ENCODE measurements at regions not wholly inside any gene's neighbourhood (a gene's known extent, or its start where the extent isn't known, plus 50 kb on each side); places are given as distances from the start of the nearest gene placed in this dataset.

- no peak overlapping the region for H3K9ac ChIP-seq (ENCODE audit: low read length in 3 of 3)
- FAIRE-seq, result no peak
- TF ChIP-seq CTCF (IDR thresholded peaks at IDR 0.05; ENCODE audit: borderline replicate concordance, extremely low read depth, insufficient read depth), result no peak
Measured at GRCh38 chr2:17191223-17191622, 327.0 kb downstream of the RAD51AP2 start.

GRCh38 chr2:17190527-17190926, 327.7 kb downstream of the RAD51AP2 start:
- Histone ChIP-seq H3K9ac (ENCODE audit: low read length in 3 of 3) (no peak overlapping the region), H3K27me3 (ENCODE audit: control insufficient read depth, insufficient read depth, low read length) (no peaks in the 10 kb centered on the region), H3K27ac (ENCODE audit: low read depth in 2 of 2, low read length in 2 of 2) (no peak overlapping the region), H3K4me3 (ENCODE audit: low read length in 3 of 3) (no peak overlapping the region), H3K36me3 (ENCODE audit: control insufficient read depth in 2 of 3, insufficient read depth in 3 of 3, low read length in 3 of 3) (no peaks in the 10 kb centered on the region), H3K4me1 (ENCODE audit: control insufficient read depth in 2 of 3, insufficient read depth in 2 of 3, low read depth in 1 of 3, low read length in 3 of 3) (no peaks in the 10 kb centered on the region), H3K9me3 (ENCODE audit: control insufficient read depth in 2 of 3, insufficient read depth in 1 of 3, low read length in 3 of 3) (no peaks in the 10 kb centered on the region)
- FAIRE-seq (no peak), DNase-seq (no peak)
- intact Hi-C loops (cut with DNase I), result no loop called here
- TF ChIP-seq CTCF (IDR thresholded peaks at IDR 0.05; ENCODE audit: borderline replicate concordance, extremely low read depth, insufficient read depth), result no peak

More at GRCh38 chr2:17191223-17191622, 327.0 kb downstream of the RAD51AP2 start:
- Histone ChIP-seq H3K27me3 (ENCODE audit: control insufficient read depth, insufficient read depth, low read length) (no peaks in the 10 kb centered on the region), H3K9me3 (ENCODE audit: control insufficient read depth in 2 of 3, insufficient read depth in 1 of 3, low read length in 3 of 3) (no peaks in the 10 kb centered on the region), H3K4me3 (ENCODE audit: low read length in 3 of 3) (no peak overlapping the region), H3K4me1 (ENCODE audit: control insufficient read depth in 2 of 3, insufficient read depth in 2 of 3, low read depth in 1 of 3, low read length in 3 of 3) (no peaks in the 10 kb centered on the region), H3K27ac (ENCODE audit: low read depth in 2 of 2, low read length in 2 of 2) (no peak overlapping the region), H3K36me3 (ENCODE audit: control insufficient read depth in 2 of 3, insufficient read depth in 3 of 3, low read length in 3 of 3) (no peaks in the 10 kb centered on the region)
- peak in 2 of 5 donors; percentile 13 to 31 for DNase-seq
- intact Hi-C loops (cut with DNase I), result no loop called here

- FAIRE-seq (no peak), DNase-seq (no peak)
- no peak for TF ChIP-seq CTCF (IDR thresholded peaks at IDR 0.05; ENCODE audit: borderline replicate concordance, extremely low read depth, insufficient read depth)
- H3K9me3 ChIP-seq (ENCODE audit: control insufficient read depth in 2 of 3, insufficient read depth in 1 of 3, low read length in 3 of 3), result no peaks in the 10 kb centered on the region
- no peaks in the 10 kb centered on the region for H3K36me3 ChIP-seq (ENCODE audit: control insufficient read depth in 2 of 3, insufficient read depth in 3 of 3, low read length in 3 of 3)
- H3K9ac ChIP-seq (ENCODE audit: low read length in 3 of 3), result no peak overlapping the region
- no peaks in the 10 kb centered on the region for H3K27me3 ChIP-seq (ENCODE audit: control insufficient read depth, insufficient read depth, low read length)
- no peak overlapping the region for H3K27ac ChIP-seq (ENCODE audit: low read depth in 2 of 2, low read length in 2 of 2)
- H3K4me3 ChIP-seq (ENCODE audit: low read length in 3 of 3), result no peak overlapping the region
- H3K4me1 ChIP-seq (ENCODE audit: control insufficient read depth in 2 of 3, insufficient read depth in 2 of 3, low read depth in 1 of 3, low read length in 3 of 3), result no peaks in the 10 kb centered on the region
- intact Hi-C loops (cut with DNase I), result no loop called here
Measured at GRCh38 chr2:17188721-17189120, 329.5 kb downstream of the RAD51AP2 start.

GRCh38 chr2:17184512-17184911, 333.7 kb downstream of the RAD51AP2 start:
- no peaks in the 10 kb centered on the region for H3K27me3 ChIP-seq (ENCODE audit: control insufficient read depth, insufficient read depth, low read length)
- FAIRE-seq (no peak), DNase-seq (no peak)
- H3K4me1 ChIP-seq (ENCODE audit: control insufficient read depth in 2 of 3, insufficient read depth in 2 of 3, low read depth in 1 of 3, low read length in 3 of 3), result no peaks in the 10 kb centered on the region
- no peak overlapping the region for H3K9ac ChIP-seq (ENCODE audit: low read length in 3 of 3)
- no peaks in the 10 kb centered on the region for H3K9me3 ChIP-seq (ENCODE audit: control insufficient read depth in 2 of 3, insufficient read depth in 1 of 3, low read length in 3 of 3)
- H3K4me3 ChIP-seq (ENCODE audit: low read length in 3 of 3), result no peak overlapping the region
- intact Hi-C loops (cut with DNase I), result no loop called here
- TF ChIP-seq CTCF (IDR thresholded peaks at IDR 0.05; ENCODE audit: borderline replicate concordance, extremely low read depth, insufficient read depth), result no peak
- H3K36me3 ChIP-seq (ENCODE audit: control insufficient read depth in 2 of 3, insufficient read depth in 3 of 3, low read length in 3 of 3), result no peaks in the 10 kb centered on the region
- no peak overlapping the region for H3K27ac ChIP-seq (ENCODE audit: low read depth in 2 of 2, low read length in 2 of 2)
